ENCODE measurements at regions not wholly inside any gene's neighbourhood (a gene's known extent, or its start where the extent isn't known, plus 50 kb on each side); places are given as distances from the start of the nearest gene placed in this dataset.
"Not testable (repeated sequence)": the region's sequence is repeated elsewhere in the genome, so short reads cannot be mapped to it uniquely, and the experiment has no call there.

DNA sequence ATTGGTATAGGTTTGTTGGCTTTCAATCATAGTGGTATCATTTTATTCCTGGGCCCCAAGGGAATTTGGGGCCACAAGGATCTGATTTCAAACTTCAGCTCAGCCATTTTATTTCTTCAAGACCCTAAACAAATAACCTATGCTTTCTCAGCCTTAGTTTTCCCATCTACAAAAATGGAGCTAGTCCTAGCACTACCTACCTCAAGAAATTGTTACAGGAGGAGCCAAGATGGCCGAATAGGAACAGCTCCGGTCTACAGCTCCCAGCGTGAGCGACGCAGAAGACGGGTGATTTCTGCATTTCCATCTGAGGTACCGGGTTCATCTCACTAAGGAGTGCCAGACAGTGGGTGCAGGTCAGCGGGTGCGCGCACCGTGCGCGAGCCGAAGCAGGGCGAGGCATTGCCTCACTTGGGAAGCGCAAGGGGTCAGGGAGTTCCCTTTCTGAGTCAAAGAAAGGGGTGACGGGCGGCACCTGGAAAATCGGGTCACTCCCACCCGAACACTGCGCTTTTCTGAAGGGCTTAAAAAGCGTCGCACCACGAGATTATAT lies 143.5 kb downstream of the CCDC34 start:
- H3K4me2 ChIP-seq (ENCODE audit: low read length); H3K4me3 ChIP-seq (replicated peaks in 1 of 2; ENCODE audit: low read depth in 1 of 2, low read length in 2 of 2); H3K9ac ChIP-seq (ENCODE audit: low read length); POLR2A ChIA-PET; intact Hi-C loops (cut with micrococcal nuclease); H2AFZ ChIP-seq (ENCODE audit: low read depth, low read length, poor library complexity, severe bottlenecking); CTCF ChIA-PET; H3K27ac ChIP-seq (ENCODE audit: low read depth, low read length); DNase-seq (ENCODE audit: low read depth, low spot score); H3K79me2 ChIP-seq (ENCODE audit: insufficient read depth, low read length); H3K4me1 ChIP-seq (ENCODE audit: control insufficient read depth in 1 of 2, insufficient read depth in 2 of 2, low read length in 2 of 2); BruUV-seq (replicated peaks); RAD21 ChIA-PET (ENCODE audit: low non-redundant PET in 1 of 2, low total read pairs in 2 of 2, uncharacterized antibody in 2 of 2, unreplicated experiment in 2 of 2); H3K36me3 ChIP-seq (ENCODE audit: control insufficient read depth in 1 of 2, insufficient read depth in 2 of 2, low read length in 2 of 2); ATAC-seq; H4K20me1 ChIP-seq (ENCODE audit: insufficient read depth); H3K9me2 ChIP-seq (ENCODE audit: insufficient read depth); H3K9me3 ChIP-seq (ENCODE audit: control insufficient read depth in 1 of 2, insufficient read depth in 1 of 2, low read depth in 1 of 2, low read length in 2 of 2); H3K27me3 ChIP-seq (ENCODE audit: insufficient read depth, low read length): not testable (repeated sequence)

DNA sequence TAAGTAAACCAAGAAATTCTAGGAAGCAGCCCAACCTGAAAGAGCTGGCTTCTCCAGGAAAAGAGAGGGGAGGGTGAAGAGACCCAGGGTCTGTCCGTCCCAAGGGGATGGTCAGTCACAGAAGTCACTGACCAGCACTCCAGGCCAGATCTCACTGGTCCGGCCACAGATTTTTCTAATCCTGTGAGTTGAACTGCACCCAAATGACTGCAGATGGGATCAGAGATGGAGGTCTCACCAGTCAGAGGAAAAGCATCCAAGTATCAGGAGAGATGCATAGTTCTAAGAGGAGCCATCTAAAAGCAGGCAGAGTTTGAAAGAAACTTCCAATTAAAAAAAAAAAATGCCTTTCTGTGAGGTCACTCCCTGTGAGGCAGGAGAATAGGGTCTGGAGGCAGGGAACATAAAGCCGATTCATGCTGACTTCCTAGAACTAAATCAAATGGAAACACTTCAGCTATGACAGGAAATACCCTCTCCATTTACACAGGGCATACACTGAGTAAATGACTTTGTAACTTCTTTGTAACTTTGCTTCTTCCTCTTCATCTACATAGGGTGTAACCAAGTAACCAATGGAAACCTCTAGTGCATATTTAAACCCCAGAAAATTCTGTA lies 144.5 kb downstream of the CCDC34 start:
- H3K4me2 ChIP-seq (ENCODE audit: low read length) = no peak overlapping the region
- H3K9me3 ChIP-seq (ENCODE audit: control insufficient read depth in 1 of 2, insufficient read depth in 1 of 2, low read depth in 1 of 2, low read length in 2 of 2) = no peaks in the 10 kb centered on the region
- H3K4me1 ChIP-seq (ENCODE audit: control insufficient read depth in 1 of 2, insufficient read depth in 2 of 2, low read length in 2 of 2) = peaks cover 0 to under 1% of the 10 kb centered on the region in 2 experiments; a peak in 2 of 4 replicates
- H3K27me3 ChIP-seq (ENCODE audit: insufficient read depth, low read length) = no peaks in the 10 kb centered on the region
- no peak overlapping the region for H2AFZ ChIP-seq (ENCODE audit: low read depth, low read length, poor library complexity, severe bottlenecking)
- no peaks in the 10 kb centered on the region for H4K20me1 ChIP-seq (ENCODE audit: insufficient read depth)
- no TSS peak for BruUV-seq (replicated peaks)
- no peak overlapping the region for H3K9ac ChIP-seq (ENCODE audit: low read length)
- POLR2A ChIA-PET = no interaction called here
- H3K79me2 ChIP-seq (ENCODE audit: insufficient read depth, low read length) = no peaks in the 10 kb centered on the region
- no peak for DNase-seq (ENCODE audit: low read depth, low spot score)
- no peak overlapping the region for H3K27ac ChIP-seq (ENCODE audit: low read depth, low read length)
- no peak overlapping the region for H3K4me3 ChIP-seq (replicated peaks in 1 of 2; ENCODE audit: low read depth in 1 of 2, low read length in 2 of 2)
- ATAC-seq = no peak
- CTCF ChIA-PET = no interaction called here
- no peaks in the 10 kb centered on the region for H3K9me2 ChIP-seq (ENCODE audit: insufficient read depth)
- no peaks in the 10 kb centered on the region for H3K36me3 ChIP-seq (ENCODE audit: control insufficient read depth in 1 of 2, insufficient read depth in 2 of 2, low read length in 2 of 2)
- RAD21 ChIA-PET (ENCODE audit: low non-redundant PET in 1 of 2, low total read pairs in 2 of 2, uncharacterized antibody in 2 of 2, unreplicated experiment in 2 of 2) = no interaction called here
- intact Hi-C loops (cut with micrococcal nuclease) = no loop called here
- TF ChIP-seq ZFX (IDR thresholded peaks at IDR 0.05) (no peak), REST (IDR thresholded peaks at IDR 0.05; ENCODE audit: low read depth) (no peak), POLR2AphosphoS5 (IDR thresholded peaks at IDR 0.05; ENCODE audit: low read depth, low read length) (no peak), ZBTB33 (IDR thresholded peaks at IDR 0.05; ENCODE audit: extremely low read depth, insufficient replicate concordance, low read length) (no peak), CBX3 (IDR thresholded peaks at IDR 0.05; ENCODE audit: low read depth) (no peak), ELF1 (IDR thresholded peaks at IDR 0.05; ENCODE audit: borderline replicate concordance, low read depth) (no peak), EZH2phosphoT487 (IDR thresholded peaks at IDR 0.05; ENCODE audit: borderline replicate concordance) (no peak), SIN3A (IDR thresholded peaks at IDR 0.05; ENCODE audit: low read depth) (no peak), POLR2A (IDR thresholded peaks at IDR 0.05; ENCODE audit: borderline replicate concordance, extremely low read depth, insufficient read depth, insufficient read length) (no peak), CEBPB (IDR thresholded peaks at IDR 0.05; ENCODE audit: low read depth) (no peak), EGR1 (IDR thresholded peaks at IDR 0.05; ENCODE audit: low read depth) (no peak), SP1 (IDR thresholded peaks at IDR 0.05; ENCODE audit: low read depth) (no peak), RAD21 (IDR thresholded peaks at IDR 0.05; ENCODE audit: low read depth) (no peak), YY1 (IDR thresholded peaks at IDR 0.05; ENCODE audit: extremely low read depth, insufficient replicate concordance, low read depth, low read length) (no peak)
- TF ChIP-seq, protein P1, sequence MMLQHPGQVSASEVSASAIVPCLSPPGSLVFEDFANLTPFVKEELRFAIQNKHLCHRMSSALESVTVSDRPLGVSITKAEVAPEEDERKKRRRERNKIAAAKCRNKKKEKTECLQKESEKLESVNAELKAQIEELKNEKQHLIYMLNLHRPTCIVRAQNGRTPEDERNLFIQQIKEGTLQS (IDR thresholded peaks at IDR 0.05) = no peak
- TF ChIP-seq, protein P2, sequence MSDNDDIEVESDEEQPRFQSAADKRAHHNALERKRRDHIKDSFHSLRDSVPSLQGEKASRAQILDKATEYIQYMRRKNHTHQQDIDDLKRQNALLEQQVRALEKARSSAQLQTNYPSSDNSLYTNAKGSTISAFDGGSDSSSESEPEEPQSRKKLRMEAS (IDR thresholded peaks at IDR 0.05) = no peak

Measured in HCT116 (cell line).